HG03139 (cell line): ENCODE measurements at regions not wholly inside any gene's neighbourhood (a gene's known extent, or its start where the extent isn't known, plus 50 kb on each side); places are given as distances from the start of the nearest gene placed in this dataset.

Source experiments
- ATAC-seq: cut with Tn5 transposase; IDR thresholded peaks from one replicate; pipeline ENCODE4 v1.9.1; 2021; ENCODE audit not compliant: unreplicated experiment

DNA sequence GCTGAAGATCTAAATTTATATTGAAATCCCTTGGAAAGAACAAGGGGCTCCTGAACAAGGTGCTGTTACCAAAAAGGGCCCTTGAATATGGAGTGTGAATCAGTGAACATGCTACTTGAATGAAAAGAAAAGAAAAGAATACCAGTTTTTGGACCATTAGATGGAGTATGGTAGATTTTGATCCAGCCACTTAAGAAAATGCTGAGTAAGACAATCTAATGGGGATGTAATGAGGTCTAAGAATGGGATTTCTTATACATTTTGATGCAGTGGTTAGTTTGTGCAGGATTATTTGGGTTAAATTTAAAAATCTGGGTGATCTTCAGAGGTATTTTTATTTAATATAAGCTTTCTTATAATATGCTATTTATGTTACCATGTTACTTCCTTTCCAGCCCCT, 2003.0 kb upstream of the LRRTM1 start:
- ATAC-seq = no peak

DNA sequence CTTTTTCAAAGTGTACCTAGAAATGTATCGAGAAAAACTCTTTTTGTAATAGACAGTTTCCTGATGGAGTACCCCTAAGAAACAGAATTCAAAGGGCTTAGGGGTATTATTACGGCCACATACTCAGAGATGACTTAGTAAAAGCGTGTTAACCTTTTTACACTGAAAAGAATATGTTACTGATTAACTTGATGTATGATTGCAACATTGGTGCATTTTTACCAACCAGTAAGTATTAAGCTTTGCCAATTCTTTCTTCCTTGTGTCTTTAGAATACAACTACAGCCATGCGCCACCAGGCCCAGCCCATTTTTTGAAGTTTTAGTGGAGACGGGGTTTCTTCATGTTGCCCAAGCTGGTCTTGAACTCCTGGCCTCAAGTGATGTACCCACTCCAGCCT, 1997.0 kb upstream of the LRRTM1 start:
- ATAC-seq = no peak

DNA sequence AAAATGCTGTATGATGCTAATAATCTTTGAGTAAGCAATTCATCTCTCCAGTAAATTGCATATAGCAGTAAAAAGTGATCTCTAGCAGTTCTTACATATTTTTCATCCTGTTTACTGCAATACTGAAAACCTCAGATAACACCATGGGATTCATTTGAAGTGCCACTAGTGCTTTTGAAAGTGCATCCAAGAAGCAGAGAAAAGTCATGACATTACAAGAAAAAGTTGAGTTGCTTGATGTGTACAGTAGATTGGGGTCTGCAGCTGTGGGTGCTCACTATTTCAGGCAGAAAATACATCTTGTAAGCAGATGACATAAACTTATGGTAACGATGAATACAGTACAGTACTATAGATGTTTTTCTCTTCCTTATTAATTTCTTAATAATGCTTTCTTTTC, 1984.9 kb upstream of the LRRTM1 start:
- ATAC-seq = no peak

DNA sequence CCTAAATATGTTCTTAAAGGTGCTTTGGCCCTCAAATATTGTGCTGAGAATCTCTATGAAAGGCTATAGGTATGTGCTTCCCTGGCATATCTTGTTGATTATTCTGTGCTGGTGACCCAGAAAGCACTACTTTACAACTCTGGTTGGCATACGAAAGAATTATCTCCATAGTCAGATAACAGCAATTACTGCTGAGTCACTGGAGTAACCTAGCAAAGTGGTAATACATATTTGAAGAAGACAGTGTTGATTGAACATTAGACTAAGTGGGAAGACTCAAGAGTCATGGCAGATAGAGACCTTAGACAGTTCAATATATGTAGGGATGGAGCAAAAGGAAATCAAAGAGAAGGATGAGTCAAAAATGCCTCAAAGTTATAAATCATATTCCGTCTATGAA, 1978.5 kb upstream of the LRRTM1 start:
- ATAC-seq = no peak

DNA sequence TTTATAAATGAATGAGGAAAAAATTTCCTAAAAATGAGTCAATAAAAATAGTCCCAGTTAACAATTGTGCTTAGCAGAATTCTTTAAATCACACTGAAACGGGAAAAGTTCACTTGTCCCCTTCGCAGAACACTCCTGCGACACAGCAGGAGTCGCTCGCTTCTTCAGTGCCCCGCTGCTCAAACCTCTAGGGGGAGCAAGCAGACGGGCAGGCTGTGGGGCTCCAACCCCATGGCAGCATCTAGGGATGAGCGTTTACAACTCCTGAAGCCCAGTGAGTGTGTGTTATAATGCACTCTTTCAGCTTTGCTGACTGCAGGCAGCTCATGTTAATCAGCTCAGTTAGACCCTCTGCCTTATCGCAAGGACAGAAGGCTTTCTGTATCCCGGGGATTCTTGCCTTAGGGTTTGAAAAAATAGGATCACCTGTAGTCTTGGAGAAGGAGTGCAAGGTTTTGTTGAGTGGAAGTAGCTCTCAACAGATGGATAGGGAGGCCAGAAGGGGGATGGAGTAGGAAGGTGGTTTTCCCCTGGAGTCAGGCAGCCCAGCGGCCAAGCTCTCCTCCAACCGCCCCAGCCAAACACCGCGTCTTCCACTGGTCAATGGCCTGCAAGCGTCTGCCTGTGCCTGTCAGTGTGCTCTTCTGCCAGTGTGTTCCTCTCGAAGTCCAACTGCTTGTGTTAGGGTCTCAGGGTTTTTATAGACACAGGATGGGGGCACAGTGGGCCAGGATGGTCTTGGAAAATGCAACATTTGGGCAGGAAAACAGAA, 1977.7 kb upstream of the LRRTM1 start:
- ATAC-seq = no peak

DNA sequence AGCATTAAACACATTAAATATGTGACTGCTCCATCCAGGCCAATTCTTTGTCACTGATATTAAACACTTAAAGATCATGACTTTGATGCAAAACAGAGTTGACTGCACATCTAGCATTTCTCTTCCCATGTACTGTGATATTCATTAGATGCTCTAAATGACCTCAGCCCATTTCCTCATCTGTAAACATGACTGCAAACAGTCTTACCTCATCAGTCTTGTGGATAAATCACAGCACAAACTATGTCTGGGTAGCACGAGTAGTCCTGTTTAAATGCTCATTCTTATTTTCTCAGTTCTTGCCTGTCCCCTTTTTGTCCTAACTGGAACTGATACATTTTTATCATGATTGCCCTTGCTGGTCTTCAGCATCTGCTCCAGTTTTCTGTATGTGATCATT, 1974.8 kb upstream of the LRRTM1 start:
- no peak for ATAC-seq

DNA sequence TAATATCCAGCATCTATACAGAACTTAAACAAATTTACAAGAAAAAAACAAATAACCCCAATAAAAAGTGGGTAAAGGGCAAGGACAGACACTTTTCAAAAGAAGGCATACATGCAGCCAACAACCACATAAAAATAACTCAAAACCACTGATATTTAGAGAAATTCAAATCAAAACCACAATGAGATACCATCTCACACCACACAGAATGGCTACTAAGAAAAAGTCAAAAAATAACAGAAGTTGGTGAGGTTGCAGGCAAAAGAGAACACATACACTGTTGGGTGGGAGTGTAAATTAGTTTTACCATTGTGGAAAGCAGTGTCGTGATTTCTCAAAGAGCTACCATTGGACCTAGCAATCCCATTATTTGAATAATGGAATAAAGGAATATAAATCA, 1973.9 kb upstream of the LRRTM1 start:
- ATAC-seq = no peak

- no peak for ATAC-seq
Observed at GRCh38 chr2:82275599-82275998, 1971.0 kb upstream of the LRRTM1 start.

GRCh38 chr2:82268446-82268845, 1963.9 kb upstream of the LRRTM1 start:
- ATAC-seq = no peak

DNA sequence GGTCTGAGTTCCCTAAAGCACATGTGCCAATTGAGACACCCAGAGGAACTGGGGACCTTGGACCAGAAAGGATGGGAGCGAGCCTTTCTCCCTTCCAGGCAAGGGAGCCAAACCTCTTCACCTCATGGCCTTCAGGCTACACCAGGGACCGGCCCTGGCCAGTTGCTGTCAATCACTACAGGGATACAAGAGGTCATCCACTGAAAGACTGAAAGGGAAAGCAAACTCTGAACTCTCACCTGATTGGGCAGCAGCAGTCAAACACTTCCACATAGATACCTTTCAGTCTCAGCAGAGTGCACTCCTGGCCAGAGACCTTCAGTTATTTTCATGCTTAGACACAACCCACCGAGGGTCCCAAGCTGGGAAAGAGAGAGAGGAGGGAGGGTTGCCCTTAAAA, 1956.0 kb upstream of the LRRTM1 start:
- no peak for ATAC-seq

GRCh38 chr2:82259551-82259950, 1955.0 kb upstream of the LRRTM1 start:
- no peak for ATAC-seq

DNA sequence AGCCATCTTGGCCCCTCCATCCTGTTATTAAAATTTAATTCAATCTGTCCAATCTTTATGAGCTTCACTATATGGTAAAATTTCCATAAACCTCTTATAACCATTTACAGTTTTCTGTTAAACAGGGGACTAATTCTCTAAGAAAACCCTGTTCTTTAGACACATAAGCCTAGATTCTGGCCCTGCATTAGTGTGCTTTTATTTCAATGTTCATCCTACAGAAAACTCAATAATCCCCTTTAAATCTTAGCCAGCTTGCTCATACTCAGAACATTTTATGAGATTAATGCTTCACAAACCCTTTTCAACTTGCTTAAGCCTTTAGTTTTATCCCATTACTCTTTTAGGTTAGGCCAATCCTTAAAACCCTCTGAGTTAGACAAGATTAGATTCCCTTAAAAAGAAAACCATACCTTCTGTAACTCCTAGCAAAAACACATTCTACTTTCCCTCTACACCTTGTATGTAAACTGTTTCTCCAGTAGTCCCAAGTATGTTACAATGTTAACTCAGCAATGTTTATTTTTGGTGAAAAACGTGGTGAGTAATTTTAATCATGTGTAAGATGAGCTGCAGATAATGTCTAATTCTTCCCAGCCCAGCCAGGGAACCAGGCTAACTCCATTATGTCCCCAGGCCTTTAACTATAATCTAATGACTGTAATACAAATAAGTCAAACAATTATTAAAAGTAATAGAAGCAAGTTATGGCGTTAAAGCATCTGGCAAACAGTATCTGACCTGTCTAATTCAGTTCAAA, 1953.4 kb upstream of the LRRTM1 start:
- no peak for ATAC-seq

DNA sequence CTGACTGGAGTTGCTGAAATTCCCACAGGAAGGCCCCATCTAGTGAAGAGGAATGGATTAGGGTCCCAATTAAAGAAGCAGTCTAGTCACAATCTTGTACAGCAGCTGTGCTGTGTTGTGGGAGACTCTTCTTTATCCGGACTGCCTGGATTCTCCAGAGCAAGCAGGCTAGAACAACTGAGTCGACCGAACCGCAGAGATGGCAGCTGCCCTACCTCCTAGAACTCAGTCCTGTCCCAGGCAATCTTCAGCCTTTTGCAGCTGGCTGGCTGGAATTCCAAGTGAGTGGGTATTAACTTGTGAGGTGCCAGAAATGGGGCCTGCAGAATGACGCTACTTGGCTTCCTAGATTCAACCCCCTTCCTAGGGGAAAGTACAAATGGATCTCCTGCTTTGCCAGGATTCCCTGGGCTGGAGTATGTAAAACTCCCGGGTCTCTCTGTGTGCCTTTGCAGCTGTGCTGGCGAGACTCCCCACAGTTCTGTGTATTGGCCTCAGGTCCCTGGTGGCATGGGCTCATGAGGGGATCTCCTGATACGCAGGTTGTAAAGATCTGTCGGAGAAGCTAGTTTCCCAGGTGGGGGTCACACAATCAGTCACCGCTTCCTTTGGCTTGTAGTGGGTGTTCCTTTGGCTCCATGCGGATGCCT, 1952.6 kb upstream of the LRRTM1 start:
- no peak for ATAC-seq

DNA sequence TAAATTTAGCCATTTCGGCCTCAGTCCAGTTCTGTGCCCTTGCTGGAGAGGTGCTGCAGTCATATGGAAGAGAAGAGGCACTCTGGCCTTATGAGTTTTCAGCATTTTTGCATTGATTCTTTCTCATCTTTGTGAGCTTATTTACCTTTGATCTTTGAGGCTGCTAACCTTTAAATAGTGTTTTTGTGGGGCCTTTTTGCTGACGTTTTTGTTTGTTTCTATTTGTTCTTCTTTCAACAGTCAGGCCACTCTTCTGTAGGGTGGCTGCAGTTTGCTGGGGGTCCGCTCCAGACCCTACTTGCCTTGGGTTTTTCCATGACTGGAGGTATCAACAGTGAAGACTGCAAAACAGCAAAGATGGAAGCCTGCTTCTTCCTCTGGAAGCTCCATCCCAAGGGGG, 1951.7 kb upstream of the LRRTM1 start:
- ATAC-seq = no peak

- ATAC-seq = no peak
Observed at GRCh38 chr2:82254728-82255127, 1950.2 kb upstream of the LRRTM1 start.

- ATAC-seq = no peak
Observed at GRCh38 chr2:82246220-82246775, 1941.7 kb upstream of the LRRTM1 start.

DNA sequence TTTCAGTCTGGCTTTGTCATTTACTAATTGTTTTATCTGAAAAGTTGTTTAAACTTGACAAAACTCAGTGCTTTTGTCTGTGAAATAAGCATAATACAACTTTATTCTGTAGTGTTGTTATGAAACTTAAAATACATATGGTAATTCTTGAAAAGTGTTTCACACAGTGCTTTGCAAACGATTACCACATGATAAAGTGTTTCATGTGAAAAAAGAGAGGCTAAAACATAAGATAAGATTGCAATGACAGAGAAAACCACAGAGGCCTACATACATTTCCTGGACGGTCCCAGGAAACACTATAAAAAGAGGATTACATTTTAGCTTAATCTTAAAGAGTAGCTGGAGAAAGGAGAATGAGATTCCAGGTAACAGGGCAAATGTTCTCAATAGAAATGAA, 1934.6 kb upstream of the LRRTM1 start:
- ATAC-seq = no peak

DNA sequence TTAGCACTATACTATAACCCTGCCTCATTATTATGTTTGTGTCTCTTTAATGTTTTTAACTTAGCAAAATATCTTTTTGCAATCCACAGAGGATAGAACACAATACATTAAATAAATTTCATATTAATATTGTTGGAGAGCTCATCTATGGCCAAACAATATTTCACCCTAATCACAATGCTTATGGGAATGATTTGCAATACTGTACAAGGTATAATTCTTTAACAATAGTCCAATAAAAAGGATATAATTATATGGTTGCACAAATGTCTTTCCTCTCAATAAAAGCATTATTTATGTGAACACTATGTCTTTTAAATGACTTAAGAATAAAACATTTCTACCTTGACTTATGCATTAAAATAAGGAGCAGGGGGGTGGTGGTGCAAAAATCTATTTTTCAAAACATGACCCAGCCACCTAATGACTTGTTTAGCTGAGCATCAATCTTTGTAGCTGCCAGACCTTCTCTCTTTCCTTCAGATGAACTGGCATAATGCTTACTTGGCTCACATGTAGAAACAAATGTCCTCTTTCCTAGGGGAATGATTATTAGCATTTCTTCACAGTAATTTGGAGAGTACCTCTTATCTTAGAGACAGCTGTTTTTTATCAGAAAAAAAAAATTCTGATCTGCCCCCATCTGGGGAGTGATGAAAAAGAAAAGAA, 1933.6 kb upstream of the LRRTM1 start:
- no peak for ATAC-seq

GRCh38 chr2:82234283-82234874, 1929.8 kb upstream of the LRRTM1 start:
- ATAC-seq = no peak

GRCh38 chr2:82233806-82234205, 1929.3 kb upstream of the LRRTM1 start:
- no peak for ATAC-seq

- no peak for ATAC-seq
Observed at GRCh38 chr2:82230406-82230805, 1925.9 kb upstream of the LRRTM1 start.
